NCI-H2107 treated with DMSO at 0.1 percent for 48 hours (cell line): ENCODE measurements at regions not wholly inside any gene's neighbourhood (a gene's known extent, or its start where the extent isn't known, plus 50 kb on each side); places are given as distances from the start of the nearest gene placed in this dataset.

ENCODE experiments used
- DNase-seq: peaks from one replicate; lab custom pipeline; 2025; ENCODE audit not compliant: unreplicated experiment; lab: John Stamatoyannopoulos, UW

DNA sequence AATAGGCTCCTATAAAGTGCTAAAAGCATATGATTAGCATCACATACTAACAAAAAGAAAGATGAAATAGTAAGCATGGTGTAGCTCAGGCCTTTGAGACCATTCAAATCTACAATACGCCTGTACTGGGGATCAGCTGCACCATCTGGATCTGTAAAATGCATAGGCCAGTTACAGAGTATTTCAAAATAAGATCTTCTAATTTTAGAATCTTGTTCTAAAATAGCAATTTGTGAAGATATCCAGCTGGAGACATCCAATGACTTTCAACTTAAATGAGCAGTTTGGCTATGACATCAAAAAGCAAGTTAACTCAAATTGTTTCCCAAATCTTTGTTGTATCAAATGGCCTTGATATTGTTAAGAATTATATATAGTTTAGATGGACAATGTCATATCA is 386.3 kb downstream of the MRPS30 start:
- DNase-seq, result no peak
